GM21367 (cell line): ENCODE measurements at regions not wholly inside any gene's neighbourhood (a gene's known extent, or its start where the extent isn't known, plus 50 kb on each side); places are given as distances from the start of the nearest gene placed in this dataset.
"Not testable (repeated sequence)": the region's sequence is repeated elsewhere in the genome, so short reads cannot be mapped to it uniquely, and the experiment has no call there.

Experiments
- ATAC-seq: cut with Tn5 transposase; IDR thresholded peaks from one replicate; pipeline ENCODE4 v1.9.1; 2021; ENCODE audit not compliant: unreplicated experiment

- ATAC-seq = no peak
Measured at GRCh38 chr4:170476351-170476750, 386.6 kb upstream of the AADAT start.

GRCh38 chr4:170465429-170465828, 375.7 kb upstream of the AADAT start:
- ATAC-seq = no peak

GRCh38 chr4:170464614-170465197, 374.9 kb upstream of the AADAT start:
- no peak for ATAC-seq

GRCh38 chr4:170446782-170447181, 357.0 kb upstream of the AADAT start:
- no peak for ATAC-seq

- ATAC-seq = not testable (repeated sequence)
Measured at GRCh38 chr4:170441146-170441545, 351.4 kb upstream of the AADAT start.

- no peak for ATAC-seq
Measured at GRCh38 chr4:170428929-170429328, 339.2 kb upstream of the AADAT start.

- ATAC-seq = no peak
Measured at GRCh38 chr4:170425521-170426143, 335.9 kb upstream of the AADAT start.

- no peak for ATAC-seq
Measured at GRCh38 chr4:170425040-170425439, 335.3 kb upstream of the AADAT start.

- no peak for ATAC-seq
Measured at GRCh38 chr4:170423137-170423536, 333.4 kb upstream of the AADAT start.

- peak; percentile 85 for ATAC-seq
Measured at GRCh38 chr4:170420255-170420693, 330.5 kb upstream of the AADAT start.

- no peak for ATAC-seq
Measured at GRCh38 chr4:170414961-170415360, 325.2 kb upstream of the AADAT start.

- no peak for ATAC-seq
Measured at GRCh38 chr4:170414360-170414759, 324.6 kb upstream of the AADAT start.

- no peak for ATAC-seq
Measured at GRCh38 chr4:170413951-170414350, 324.2 kb upstream of the AADAT start.

- peak; percentile 72 for ATAC-seq
Measured at GRCh38 chr4:170400361-170400760, 310.6 kb upstream of the AADAT start.

- ATAC-seq = no peak
Measured at GRCh38 chr4:170399581-170400293, 310.0 kb upstream of the AADAT start.

- no peak for ATAC-seq
Measured at GRCh38 chr4:170398218-170398617, 308.5 kb upstream of the AADAT start.

GRCh38 chr4:170395773-170396172, 306.0 kb upstream of the AADAT start:
- no peak for ATAC-seq

GRCh38 chr4:170391066-170391740, 301.4 kb upstream of the AADAT start:
- ATAC-seq = no peak

- ATAC-seq = no peak
Measured at GRCh38 chr4:170389411-170389810, 299.7 kb upstream of the AADAT start.

- ATAC-seq = no peak
Measured at GRCh38 chr4:170388255-170388654, 298.5 kb upstream of the AADAT start.

GRCh38 chr4:170386971-170387370, 297.2 kb upstream of the AADAT start:
- ATAC-seq = no peak

GRCh38 chr4:170386511-170386910, 296.8 kb upstream of the AADAT start:
- no peak for ATAC-seq
